Breast epithelium (tissue), 4 donors: ENCODE measurements at regions not wholly inside any gene's neighbourhood (a gene's known extent, or its start where the extent isn't known, plus 50 kb on each side); places are given as distances from the start of the nearest gene placed in this dataset.
"Not testable (repeated sequence)": the region's sequence is repeated elsewhere in the genome, so short reads cannot be mapped to it uniquely, and the experiment has no call there.

Source experiments
- DNase-seq, 2 donors: peaks; one replicate each; pipeline ENCODE4 v3.0.0-alpha.2; 2019; ENCODE audit warnings: low spot score in 2 of 2
- H3K27ac ChIP-seq, 2 donors: fragments of 200-600 bp; sonication (generic) in 1 of 2; one replicate each; pipeline ENCODE4 v1.5.1; 2016 to 2019; ENCODE audit warnings: mild to moderate bottlenecking in 1 of 2
- H3K27me3 ChIP-seq, 2 donors: fragments of 200-600 bp; sonication (generic) in 1 of 2; one replicate each; pipeline versions ENCODE4 v1.5.1 to v1.6.0; 2017 to 2019; ENCODE audit warnings: control low read depth in 1 of 2, mild to moderate bottlenecking in 1 of 2
- H3K36me3 ChIP-seq: fragments of 200-600 bp; one replicate; pipeline ENCODE4 v1.5.1; 2019
- H3K4me1 ChIP-seq, 2 donors: fragments of 200-600 bp; sonication (generic); one replicate each; pipeline ENCODE4 v1.5.1; 2016 to 2019; ENCODE audit warnings: control low read depth in 1 of 2
- H3K4me3 ChIP-seq, 3 donors: fragments of 200-600 bp; sonication (generic); 1 replicate in 2 of 3; 2 replicates in 1 of 3; pipeline ENCODE4 v1.5.1; 2016 to 2019; ENCODE audit warnings: mild to moderate bottlenecking in 3 of 3, moderate library complexity in 2 of 3
- H3K9me3 ChIP-seq, 2 donors: fragments of 200-600 bp; sonication (generic) in 1 of 2; one replicate each; pipeline ENCODE4 v1.5.1; 2016 to 2019; ENCODE audit warnings: control low read depth in 1 of 2
- POLR2A ChIP-seq: fragments of 450-650 bp; IDR thresholded peaks from one replicate; pipeline ENCODE4 v1.6.1; 2016; ENCODE audit warnings: antibody characterized with exemption, mild to moderate bottlenecking, moderate library complexity
- POLR2AphosphoS5 ChIP-seq, 3 donors: sonication (generic); formaldehyde crosslinking; IDR thresholded peaks; one replicate each; pipeline ENCODE4 v1.6.1; 2017; ENCODE audit warnings: antibody characterized with exemption in 3 of 3
- intact Hi-C: fragments of 100-400 bp; cut with DNase I; formaldehyde crosslinking; loops from one replicate; pipeline ENCODE4 v1.15.1; 2023; ENCODE audit warnings: low total_unique reads
- TF ChIP-seq, protein P1 (sequence below), 3 donors: fragments of 450-650 bp; IDR thresholded peaks; one replicate each; pipeline ENCODE4 v1.5.1; 2016 to 2017; ENCODE audit warnings: antibody characterized with exemption in 3 of 3, mild to moderate bottlenecking in 3 of 3, moderate library complexity in 3 of 3

DNA sequence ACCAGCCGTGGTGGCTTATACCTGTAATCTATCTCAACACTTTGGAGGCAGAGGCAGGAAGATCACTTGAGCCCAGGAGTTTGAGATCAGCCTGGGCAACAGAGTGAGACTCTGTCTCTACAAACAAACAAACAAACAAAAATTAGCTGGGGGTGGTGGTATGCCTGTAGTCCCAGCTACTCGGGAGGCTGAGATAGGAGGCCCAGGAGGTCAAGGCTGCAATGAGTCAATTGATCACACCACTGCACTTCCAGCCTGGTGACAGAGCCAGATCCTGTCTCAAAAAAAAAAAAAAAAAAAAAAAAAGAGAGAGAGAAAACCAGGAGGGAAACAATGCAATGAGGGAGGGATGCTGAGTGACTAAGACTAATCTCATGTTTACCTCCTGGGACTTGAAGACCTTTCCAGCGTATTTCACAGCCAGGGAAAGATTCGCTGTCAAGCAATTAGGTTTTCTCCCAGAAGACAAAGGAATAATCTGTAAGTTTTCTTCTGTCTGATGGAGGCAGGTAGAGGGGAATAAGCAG lies 51.1 kb upstream of the MIER3 start:
- Histone ChIP-seq H3K9me3 (no peaks in the 10 kb centered on the region), H3K27me3 (no peaks in the 10 kb centered on the region), H3K4me3 (no peak overlapping the region), H3K27ac (no peak overlapping the region), H3K36me3 (no peaks in the 10 kb centered on the region), H3K4me1 (no peaks in the 10 kb centered on the region)
- intact Hi-C loops = no loop called here
- no peak for DNase-seq
- TF ChIP-seq, protein P1, sequence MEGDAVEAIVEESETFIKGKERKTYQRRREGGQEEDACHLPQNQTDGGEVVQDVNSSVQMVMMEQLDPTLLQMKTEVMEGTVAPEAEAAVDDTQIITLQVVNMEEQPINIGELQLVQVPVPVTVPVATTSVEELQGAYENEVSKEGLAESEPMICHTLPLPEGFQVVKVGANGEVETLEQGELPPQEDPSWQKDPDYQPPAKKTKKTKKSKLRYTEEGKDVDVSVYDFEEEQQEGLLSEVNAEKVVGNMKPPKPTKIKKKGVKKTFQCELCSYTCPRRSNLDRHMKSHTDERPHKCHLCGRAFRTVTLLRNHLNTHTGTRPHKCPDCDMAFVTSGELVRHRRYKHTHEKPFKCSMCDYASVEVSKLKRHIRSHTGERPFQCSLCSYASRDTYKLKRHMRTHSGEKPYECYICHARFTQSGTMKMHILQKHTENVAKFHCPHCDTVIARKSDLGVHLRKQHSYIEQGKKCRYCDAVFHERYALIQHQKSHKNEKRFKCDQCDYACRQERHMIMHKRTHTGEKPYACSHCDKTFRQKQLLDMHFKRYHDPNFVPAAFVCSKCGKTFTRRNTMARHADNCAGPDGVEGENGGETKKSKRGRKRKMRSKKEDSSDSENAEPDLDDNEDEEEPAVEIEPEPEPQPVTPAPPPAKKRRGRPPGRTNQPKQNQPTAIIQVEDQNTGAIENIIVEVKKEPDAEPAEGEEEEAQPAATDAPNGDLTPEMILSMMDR (IDR thresholded peaks at IDR 0.05) = no peak
- TF ChIP-seq POLR2AphosphoS5 (IDR thresholded peaks at IDR 0.05) (no peak), POLR2A (no peak)

DNA sequence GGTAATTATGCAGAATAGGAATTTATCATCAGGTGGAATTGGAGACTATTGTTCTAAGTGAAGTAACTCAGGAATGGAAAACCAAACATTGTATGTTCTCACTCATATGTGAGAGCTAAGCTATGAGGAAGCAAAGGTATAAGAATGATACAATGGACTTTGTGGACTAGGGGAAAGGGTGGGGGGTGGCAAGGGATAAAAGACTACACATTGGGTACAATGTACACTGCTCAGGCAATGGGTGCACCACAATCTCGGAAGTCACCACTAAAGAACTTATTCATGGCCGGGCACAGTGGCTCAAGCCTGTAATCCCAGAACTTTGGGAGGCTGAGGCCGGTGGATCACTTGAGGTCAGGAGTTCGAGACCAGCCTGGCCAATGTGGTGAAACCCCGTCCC lies 51.6 kb upstream of the MIER3 start:
- DNase-seq, H3K4me3 ChIP-seq, H3K27me3 ChIP-seq, H3K9me3 ChIP-seq, H3K27ac ChIP-seq, H3K36me3 ChIP-seq, intact Hi-C loops, H3K4me1 ChIP-seq: not testable (repeated sequence)

GRCh38 chr5:57004800-57005199 lies 52.9 kb upstream of the MIER3 start:
- Histone ChIP-seq H3K27me3 (no peaks in the 10 kb centered on the region), H3K27ac (no peak overlapping the region), H3K9me3 (no peaks in the 10 kb centered on the region), H3K4me3 (no peak overlapping the region), H3K4me1 (no peaks in the 10 kb centered on the region), H3K36me3 (no peaks in the 10 kb centered on the region)
- TF ChIP-seq, protein P1 (IDR thresholded peaks at IDR 0.05) = no peak
- TF ChIP-seq POLR2A (no peak), POLR2AphosphoS5 (IDR thresholded peaks at IDR 0.05) (no peak)
- intact Hi-C loops = no loop called here
- no peak for DNase-seq

GRCh38 chr5:57007344-57007743 lies 55.4 kb upstream of the MIER3 start:
- H3K36me3 ChIP-seq = no peaks in the 10 kb centered on the region
- no peaks in the 10 kb centered on the region for H3K4me1 ChIP-seq
- no peak overlapping the region for H3K4me3 ChIP-seq
- intact Hi-C loops = no loop called here
- H3K9me3 ChIP-seq = no peaks in the 10 kb centered on the region
- TF ChIP-seq POLR2A = no peak
- TF ChIP-seq, protein P1 (IDR thresholded peaks at IDR 0.05) = no peak
- TF ChIP-seq POLR2AphosphoS5 (IDR thresholded peaks at IDR 0.05) = no peak
- no peak overlapping the region for H3K27ac ChIP-seq
- DNase-seq = no peak
- H3K27me3 ChIP-seq = no peaks in the 10 kb centered on the region

GRCh38 chr5:57009811-57010210 lies 57.9 kb upstream of the MIER3 start:
- TF ChIP-seq, protein P1 (IDR thresholded peaks at IDR 0.05) = no peak
- TF ChIP-seq POLR2AphosphoS5 (IDR thresholded peaks at IDR 0.05) = no peak
- TF ChIP-seq POLR2A = no peak
- Histone ChIP-seq H3K27ac (no peak overlapping the region), H3K9me3 (no peaks in the 10 kb centered on the region), H3K36me3 (no peaks in the 10 kb centered on the region), H3K4me3 (no peak overlapping the region), H3K4me1 (no peaks in the 10 kb centered on the region), H3K27me3 (no peaks in the 10 kb centered on the region)
- intact Hi-C loops = no loop called here
- no peak for DNase-seq

GRCh38 chr5:57010786-57011185 lies 58.9 kb upstream of the MIER3 start:
- intact Hi-C loops = no loop called here
- Histone ChIP-seq H3K27me3 (no peaks in the 10 kb centered on the region), H3K27ac (no peak overlapping the region), H3K36me3 (no peaks in the 10 kb centered on the region), H3K9me3 (no peaks in the 10 kb centered on the region), H3K4me1 (no peaks in the 10 kb centered on the region), H3K4me3 (no peak overlapping the region)
- DNase-seq = no peak
- TF ChIP-seq, protein P1 (IDR thresholded peaks at IDR 0.05) = no peak
- TF ChIP-seq POLR2A (no peak), POLR2AphosphoS5 (IDR thresholded peaks at IDR 0.05) (no peak)
